Smooth muscle cell (in vitro differentiated cells): ENCODE measurements at regions not wholly inside any gene's neighbourhood (a gene's known extent, or its start where the extent isn't known, plus 50 kb on each side); places are given as distances from the start of the nearest gene placed in this dataset.

Experiments
- DNase-seq: peaks from one replicate; lab custom pipeline; 2025; ENCODE audit not compliant: unreplicated experiment; lab: John Stamatoyannopoulos, UW
- H2AFZ ChIP-seq: fragments of 200-600 bp; sonication (generic); 2 replicates; pipeline ENCODE4 v1.6.0; 2016; ENCODE audit warnings: antibody characterized with exemption, low read depth, mild to moderate bottlenecking
- H3F3A ChIP-seq: fragments of 200-600 bp; sonication (generic); 2 replicates; pipeline ENCODE4 v1.6.0; 2017; ENCODE audit warnings: antibody characterized with exemption, low read depth
- H3K27ac ChIP-seq: fragments of 200-600 bp; sonication (generic); 2 replicates; pipeline ENCODE4 v1.5.1; 2016; ENCODE audit warnings: low read depth, mild to moderate bottlenecking
- H3K27me3 ChIP-seq: fragments of 200-600 bp; sonication (generic); 2 replicates; pipeline ENCODE4 v1.6.1; 2016; ENCODE audit warnings: low read depth, mild to moderate bottlenecking
- H3K36me3 ChIP-seq: fragments of 200-600 bp; sonication (generic); 2 replicates; pipeline ENCODE4 v1.5.1; 2016; ENCODE audit warnings: low read depth
- H3K4me1 ChIP-seq: fragments of 200-600 bp; sonication (generic); 2 replicates; pipeline ENCODE4 v1.5.1; 2016; ENCODE audit warnings: low read depth
- H3K4me2 ChIP-seq: fragments of 200-600 bp; sonication (generic); 2 replicates; pipeline ENCODE4 v1.6.0; 2016; ENCODE audit warnings: mild to moderate bottlenecking
- H3K4me3 ChIP-seq: fragments of 200-600 bp; sonication (generic); 2 replicates; pipeline ENCODE4 v1.5.1; 2016; ENCODE audit warnings: mild to moderate bottlenecking
- H3K79me2 ChIP-seq: fragments of 200-600 bp; sonication (generic); 2 replicates; pipeline ENCODE4 v1.6.0; 2016; ENCODE audit warnings: low read depth, mild to moderate bottlenecking
- H3K9ac ChIP-seq: fragments of 200-600 bp; sonication (generic); 2 replicates; pipeline ENCODE4 v1.6.0; 2016; ENCODE audit warnings: low read depth
- H3K9me3 ChIP-seq: fragments of 200-600 bp; sonication (generic); replicated peaks from 2 replicates; pipeline ENCODE4 v1.5.1; 2016; ENCODE audit warnings: low read depth
- H4K20me1 ChIP-seq: fragments of 200-600 bp; sonication (generic); 2 replicates; pipeline ENCODE4 v1.6.0; 2016; ENCODE audit warnings: low read depth
- WGBS: methylation state at CpG from one replicate; pipeline ENCODE4 v1.1.7; 2016; ENCODE audit warnings: low lambda C conversion rate; 5-methylcytosine and 5-hydroxymethylcytosine counted together
- TF ChIP-seq, protein P1 (sequence below): fragments of 200-600 bp; sonication (generic); IDR thresholded peaks from 2 replicates; pipeline ENCODE4 v1.5.1; 2017; ENCODE audit warnings: borderline replicate concordance, mild to moderate bottlenecking, antibody characterized with exemption; ENCODE audit not compliant: insufficient read depth, poor library complexity, severe bottlenecking

DNA sequence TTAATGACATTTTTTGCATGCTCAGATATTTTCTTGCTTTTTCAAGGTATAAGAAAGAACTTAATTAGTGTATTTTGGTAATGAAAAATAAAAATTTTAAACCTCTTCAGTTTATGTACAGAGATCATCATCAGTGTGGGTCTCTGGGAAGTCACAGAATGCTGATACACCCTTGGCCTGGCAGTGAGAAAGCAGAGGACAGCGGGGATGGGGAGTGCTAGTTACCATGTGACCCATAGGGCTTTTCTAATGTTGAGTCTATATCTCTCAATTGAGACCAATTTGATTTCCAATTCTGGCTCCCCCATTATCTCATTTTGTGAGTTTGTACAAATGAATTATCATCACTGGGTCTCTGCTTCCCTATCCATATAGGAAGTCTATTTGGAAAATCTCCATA is 305.7 kb downstream of the CYRIA start:
- Histone ChIP-seq H3K4me2 (no peak overlapping the region), H3K79me2 (no peaks in the 10 kb centered on the region), H3K9ac (no peak overlapping the region), H4K20me1 (no peaks in the 10 kb centered on the region), H3K27ac (no peak overlapping the region), H3K36me3 (no peaks in the 10 kb centered on the region), H3K27me3 (no peaks in the 10 kb centered on the region), H3F3A (no peaks in the 10 kb centered on the region), H3K4me3 (no peak overlapping the region), H3K9me3 (peaks cover 9% of the 10 kb centered on the region), H2AFZ (no peak overlapping the region), H3K4me1 (no peaks in the 10 kb centered on the region)
- TF ChIP-seq, protein P1, sequence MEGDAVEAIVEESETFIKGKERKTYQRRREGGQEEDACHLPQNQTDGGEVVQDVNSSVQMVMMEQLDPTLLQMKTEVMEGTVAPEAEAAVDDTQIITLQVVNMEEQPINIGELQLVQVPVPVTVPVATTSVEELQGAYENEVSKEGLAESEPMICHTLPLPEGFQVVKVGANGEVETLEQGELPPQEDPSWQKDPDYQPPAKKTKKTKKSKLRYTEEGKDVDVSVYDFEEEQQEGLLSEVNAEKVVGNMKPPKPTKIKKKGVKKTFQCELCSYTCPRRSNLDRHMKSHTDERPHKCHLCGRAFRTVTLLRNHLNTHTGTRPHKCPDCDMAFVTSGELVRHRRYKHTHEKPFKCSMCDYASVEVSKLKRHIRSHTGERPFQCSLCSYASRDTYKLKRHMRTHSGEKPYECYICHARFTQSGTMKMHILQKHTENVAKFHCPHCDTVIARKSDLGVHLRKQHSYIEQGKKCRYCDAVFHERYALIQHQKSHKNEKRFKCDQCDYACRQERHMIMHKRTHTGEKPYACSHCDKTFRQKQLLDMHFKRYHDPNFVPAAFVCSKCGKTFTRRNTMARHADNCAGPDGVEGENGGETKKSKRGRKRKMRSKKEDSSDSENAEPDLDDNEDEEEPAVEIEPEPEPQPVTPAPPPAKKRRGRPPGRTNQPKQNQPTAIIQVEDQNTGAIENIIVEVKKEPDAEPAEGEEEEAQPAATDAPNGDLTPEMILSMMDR: no peak
- no peak for DNase-seq
- WGBS: 96% methylated on average over 1 of the region's 1 CpG

DNA sequence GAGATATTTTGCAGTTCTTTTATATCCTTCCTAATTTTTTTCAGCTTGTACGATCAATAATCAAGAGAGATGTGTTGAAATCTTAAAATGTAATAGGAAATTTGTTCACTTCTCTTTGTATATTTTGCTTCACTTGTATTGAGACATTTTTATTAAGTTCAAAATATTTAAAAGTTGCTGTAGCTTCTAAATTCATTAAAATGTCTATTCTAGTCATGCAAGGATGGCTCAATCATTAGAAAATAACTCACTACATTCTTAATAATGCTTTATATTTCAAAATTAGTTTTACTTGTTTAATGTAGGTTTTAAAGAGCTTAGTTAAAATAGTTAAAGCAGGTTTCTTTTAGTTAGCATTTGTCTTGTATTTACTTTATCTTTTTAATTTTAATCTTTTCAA is 308.4 kb downstream of the CYRIA start:
- WGBS: 94% methylated on average over 1 of the region's 1 CpG
- H3K4me3 ChIP-seq: no peak overlapping the region

DNA sequence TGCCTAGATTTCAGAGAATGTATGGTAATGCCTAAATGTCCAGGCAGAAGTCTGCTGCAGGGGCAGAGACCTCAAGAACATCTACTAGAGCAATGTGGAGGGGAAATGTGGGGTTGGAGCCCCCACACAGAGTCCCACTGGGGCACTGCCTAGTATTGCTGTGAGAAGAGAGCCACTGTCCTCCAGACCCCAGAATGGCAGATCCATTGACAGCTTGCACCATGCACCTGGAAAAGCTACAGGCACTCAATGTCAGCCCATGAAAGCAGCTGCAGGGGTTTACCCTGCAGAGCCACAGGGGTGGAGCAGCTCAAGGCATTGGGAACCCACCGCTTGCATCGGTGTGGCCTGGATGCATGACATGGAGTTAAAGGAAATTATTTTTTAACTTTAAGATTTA is 314.1 kb downstream of the CYRIA start:
- H3K9me3 ChIP-seq: no peaks in the 10 kb centered on the region

More for the DNA sequence above, 308.4 kb downstream of the CYRIA start:
- no peaks in the 10 kb centered on the region for H3K4me1 ChIP-seq
- H3K79me2 ChIP-seq: no peaks in the 10 kb centered on the region
- TF ChIP-seq, protein P1: no peak
- no peaks in the 10 kb centered on the region for H3F3A ChIP-seq
- H4K20me1 ChIP-seq: no peaks in the 10 kb centered on the region
- DNase-seq: no peak
- H3K9me3 ChIP-seq: peaks cover 9% of the 10 kb centered on the region
- no peak overlapping the region for H2AFZ ChIP-seq
- no peak overlapping the region for H3K9ac ChIP-seq
- no peaks in the 10 kb centered on the region for H3K27me3 ChIP-seq
- H3K4me2 ChIP-seq: no peak overlapping the region
- H3K27ac ChIP-seq: no peak overlapping the region
- H3K36me3 ChIP-seq: no peaks in the 10 kb centered on the region

DNA sequence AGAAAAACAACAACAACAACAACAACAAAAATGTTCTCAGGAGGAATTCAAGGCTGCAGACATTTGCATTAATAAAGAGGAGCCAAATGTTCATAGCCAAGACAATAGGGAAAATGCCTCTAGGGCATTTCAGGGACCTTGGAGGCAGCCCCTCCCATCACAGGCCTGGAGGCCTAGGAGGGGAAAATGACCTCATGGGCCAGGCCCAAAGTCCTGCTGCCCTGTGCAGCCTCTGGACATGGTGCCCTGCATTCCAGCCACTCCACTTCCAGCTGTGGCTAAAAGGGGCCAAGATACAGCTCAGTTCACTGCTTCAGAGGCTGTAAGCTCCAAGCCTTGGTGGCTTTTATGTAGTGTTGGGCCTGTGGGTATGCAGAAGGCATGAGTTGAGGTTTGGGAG is 314.5 kb downstream of the CYRIA start:
- TF ChIP-seq, protein P1: no peak
- Histone ChIP-seq H3K79me2 (no peaks in the 10 kb centered on the region), H3K4me2 (no peak overlapping the region), H2AFZ (no peak overlapping the region), H4K20me1 (no peaks in the 10 kb centered on the region), H3K27ac (no peak overlapping the region), H3K9ac (no peak overlapping the region), H3K4me3 (no peak overlapping the region), H3K4me1 (no peaks in the 10 kb centered on the region), H3F3A (no peaks in the 10 kb centered on the region), H3K36me3 (no peaks in the 10 kb centered on the region), H3K27me3 (no peaks in the 10 kb centered on the region), H3K9me3 (no peaks in the 10 kb centered on the region)
- DNase-seq: no peak

More for the DNA sequence above, 314.1 kb downstream of the CYRIA start:
- H2AFZ ChIP-seq: no peak overlapping the region
- no peaks in the 10 kb centered on the region for H4K20me1 ChIP-seq
- no peak overlapping the region for H3K27ac ChIP-seq
- H3K9ac ChIP-seq: no peak overlapping the region
- no peak for DNase-seq
- TF ChIP-seq, protein P1: no peak
- H3K79me2 ChIP-seq: no peaks in the 10 kb centered on the region
- H3K27me3 ChIP-seq: no peaks in the 10 kb centered on the region
- H3K4me3 ChIP-seq: no peak overlapping the region
- H3K36me3 ChIP-seq: no peaks in the 10 kb centered on the region
- 95% methylated on average over 2 of the region's 2 CpGs for WGBS
- H3K4me2 ChIP-seq: no peak overlapping the region
- no peaks in the 10 kb centered on the region for H3F3A ChIP-seq
- H3K4me1 ChIP-seq: no peaks in the 10 kb centered on the region
